ENCODE measurements at regions not wholly inside any gene's neighbourhood (a gene's known extent, or its start where the extent isn't known, plus 50 kb on each side); places are given as distances from the start of the nearest gene placed in this dataset.
A peak's percentile ranks its signal among the peaks of the same experiment; 100 is the strongest.
"Not testable (repeated sequence)": the region's sequence is repeated elsewhere in the genome, so short reads cannot be mapped to it uniquely, and the experiment has no call there.

GRCh38 chr10:28179743-28180099, 123.1 kb downstream of the MPP7 start:
- no peak overlapping the region for H3K18ac ChIP-seq (ENCODE audit: low read length)
- no peak for DNase-seq (ENCODE audit: low spot score)
- H4K91ac ChIP-seq (ENCODE audit: low read depth, low read length, poor library complexity), result no peak overlapping the region
- H3K9me3 ChIP-seq (replicated peaks in 1 of 2; ENCODE audit: control insufficient read depth in 2 of 2, insufficient read depth in 1 of 2, low read depth in 1 of 2, low read length in 2 of 2), result no peaks in the 10 kb centered on the region
- no peak overlapping the region for H3K27ac ChIP-seq (replicated peaks; ENCODE audit: low read length)
- H3K14ac ChIP-seq (ENCODE audit: low read length), result no peak overlapping the region
- H2BK12ac ChIP-seq (ENCODE audit: low read length), result no peak overlapping the region
- H2AFZ ChIP-seq (ENCODE audit: low read length), result no peak overlapping the region
- H3K9ac ChIP-seq (ENCODE audit: low read depth, low read length, poor library complexity), result no peak overlapping the region
- no peak overlapping the region for H3K4me2 ChIP-seq (ENCODE audit: insufficient read depth, low read length, poor library complexity, severe bottlenecking)
- H2BK5ac ChIP-seq (ENCODE audit: low read length), result no peak overlapping the region
- H4K8ac ChIP-seq (ENCODE audit: low read depth, low read length), result no peak overlapping the region
- no peak overlapping the region for H2BK15ac ChIP-seq (ENCODE audit: low read length)
- H2AK5ac ChIP-seq (ENCODE audit: low read depth, low read length), result no peak overlapping the region
- H3K23ac ChIP-seq (ENCODE audit: low read depth, low read length, poor library complexity), result no peak overlapping the region
- no peak overlapping the region for H3K4ac ChIP-seq (ENCODE audit: low read length)
- no peaks in the 10 kb centered on the region for H3K27me3 ChIP-seq (ENCODE audit: control insufficient read depth in 3 of 3, insufficient read depth in 3 of 3, low read depth in 1 of 3, low read length in 3 of 3)
- no peak overlapping the region for H3K4me3 ChIP-seq (ENCODE audit: low read length in 2 of 2)
- no peaks in the 10 kb centered on the region for H3K4me1 ChIP-seq (ENCODE audit: control insufficient read depth in 2 of 2, insufficient read depth in 1 of 2, low read depth in 1 of 2, low read length in 2 of 2)
- H3K36me3 ChIP-seq (replicated peaks in 1 of 2; ENCODE audit: control insufficient read depth in 2 of 2, insufficient read depth in 2 of 2, low read length in 2 of 2), result no peaks in the 10 kb centered on the region
- H2BK120ac ChIP-seq (ENCODE audit: low read depth, low read length), result no peak overlapping the region
- no peaks in the 10 kb centered on the region for H3K79me1 ChIP-seq (ENCODE audit: low read depth, low read length)

- Histone ChIP-seq H2BK5ac (ENCODE audit: low read length) (no peak overlapping the region), H2AK5ac (ENCODE audit: low read depth, low read length) (no peak overlapping the region), H2BK15ac (ENCODE audit: low read length) (no peak overlapping the region), H3K4me1 (ENCODE audit: control insufficient read depth in 2 of 2, insufficient read depth in 1 of 2, low read depth in 1 of 2, low read length in 2 of 2) (no peaks in the 10 kb centered on the region), H3K4ac (ENCODE audit: low read length) (no peak overlapping the region), H3K14ac (ENCODE audit: low read length) (no peak overlapping the region), H3K4me2 (ENCODE audit: insufficient read depth, low read length, poor library complexity, severe bottlenecking) (no peak overlapping the region), H3K9me3 (replicated peaks in 1 of 2; ENCODE audit: control insufficient read depth in 2 of 2, insufficient read depth in 1 of 2, low read depth in 1 of 2, low read length in 2 of 2) (no peaks in the 10 kb centered on the region), H4K8ac (ENCODE audit: low read depth, low read length) (no peak overlapping the region), H3K36me3 (replicated peaks in 1 of 2; ENCODE audit: control insufficient read depth in 2 of 2, insufficient read depth in 2 of 2, low read length in 2 of 2) (no peaks in the 10 kb centered on the region), H3K18ac (ENCODE audit: low read length) (no peak overlapping the region), H3K27me3 (ENCODE audit: control insufficient read depth in 3 of 3, insufficient read depth in 3 of 3, low read depth in 1 of 3, low read length in 3 of 3) (peaks cover 0 to 1% (median 0%) of the 10 kb centered on the region in 3 experiments), H3K23ac (ENCODE audit: low read depth, low read length, poor library complexity) (no peak overlapping the region), H3K27ac (replicated peaks; ENCODE audit: low read length) (no peak overlapping the region), H3K9ac (ENCODE audit: low read depth, low read length, poor library complexity) (no peak overlapping the region), H3K79me1 (ENCODE audit: low read depth, low read length) (no peaks in the 10 kb centered on the region), H2AFZ (ENCODE audit: low read length) (no peak overlapping the region), H3K4me3 (ENCODE audit: low read length in 2 of 2) (no peak overlapping the region), H2BK12ac (ENCODE audit: low read length) (no peak overlapping the region), H2BK120ac (ENCODE audit: low read depth, low read length) (no peak overlapping the region), H4K91ac (ENCODE audit: low read depth, low read length, poor library complexity) (no peak overlapping the region)
- peak; percentile 50 for DNase-seq (ENCODE audit: low spot score)
- WGBS, 2 donors (ENCODE audit: extremely low coverage in 2 of 2, insufficient read length in 2 of 2, insufficient replicate concordance in 1 of 2), result no CpG with 5 or more reads among the region's 4 CpGs
These were observed 123.7 kb downstream of the MPP7 start for GRCh38 chr10:28179006-28179742.

- Histone ChIP-seq H3K18ac (ENCODE audit: low read length) (no peak overlapping the region), H2BK15ac (ENCODE audit: low read length) (no peak overlapping the region), H3K23ac (ENCODE audit: low read depth, low read length, poor library complexity) (no peak overlapping the region), H3K27me3 (ENCODE audit: control insufficient read depth in 3 of 3, insufficient read depth in 3 of 3, low read depth in 1 of 3, low read length in 3 of 3) (peaks cover 0 to 2% (median 0%) of the 10 kb centered on the region in 3 experiments), H3K27ac (replicated peaks; ENCODE audit: low read length) (no peak overlapping the region), H3K9me3 (replicated peaks in 1 of 2; ENCODE audit: control insufficient read depth in 2 of 2, insufficient read depth in 1 of 2, low read depth in 1 of 2, low read length in 2 of 2) (no peaks in the 10 kb centered on the region), H2BK120ac (ENCODE audit: low read depth, low read length) (no peak overlapping the region), H3K36me3 (replicated peaks in 1 of 2; ENCODE audit: control insufficient read depth in 2 of 2, insufficient read depth in 2 of 2, low read length in 2 of 2) (no peaks in the 10 kb centered on the region), H3K4me3 (ENCODE audit: low read length in 2 of 2) (no peak overlapping the region), H2BK5ac (ENCODE audit: low read length) (no peak overlapping the region), H4K8ac (ENCODE audit: low read depth, low read length) (no peak overlapping the region), H2AK5ac (ENCODE audit: low read depth, low read length) (no peak overlapping the region), H4K91ac (ENCODE audit: low read depth, low read length, poor library complexity) (no peak overlapping the region), H3K9ac (ENCODE audit: low read depth, low read length, poor library complexity) (no peak overlapping the region), H3K79me1 (ENCODE audit: low read depth, low read length) (no peaks in the 10 kb centered on the region), H2AFZ (ENCODE audit: low read length) (peak overlapping the region; percentile 0), H3K4me1 (ENCODE audit: control insufficient read depth in 2 of 2, insufficient read depth in 1 of 2, low read depth in 1 of 2, low read length in 2 of 2) (no peaks in the 10 kb centered on the region), H3K4ac (ENCODE audit: low read length) (no peak overlapping the region), H3K14ac (ENCODE audit: low read length) (no peak overlapping the region), H3K4me2 (ENCODE audit: insufficient read depth, low read length, poor library complexity, severe bottlenecking) (no peak overlapping the region), H2BK12ac (ENCODE audit: low read length) (no peak overlapping the region)
- no peak for DNase-seq (ENCODE audit: low spot score)
- WGBS, 2 donors (ENCODE audit: extremely low coverage in 2 of 2, insufficient read length in 2 of 2, insufficient replicate concordance in 1 of 2), result no CpG with 5 or more reads among the region's 4 CpGs
These were observed 124.8 kb downstream of the MPP7 start for GRCh38 chr10:28177944-28178637.

DNA sequence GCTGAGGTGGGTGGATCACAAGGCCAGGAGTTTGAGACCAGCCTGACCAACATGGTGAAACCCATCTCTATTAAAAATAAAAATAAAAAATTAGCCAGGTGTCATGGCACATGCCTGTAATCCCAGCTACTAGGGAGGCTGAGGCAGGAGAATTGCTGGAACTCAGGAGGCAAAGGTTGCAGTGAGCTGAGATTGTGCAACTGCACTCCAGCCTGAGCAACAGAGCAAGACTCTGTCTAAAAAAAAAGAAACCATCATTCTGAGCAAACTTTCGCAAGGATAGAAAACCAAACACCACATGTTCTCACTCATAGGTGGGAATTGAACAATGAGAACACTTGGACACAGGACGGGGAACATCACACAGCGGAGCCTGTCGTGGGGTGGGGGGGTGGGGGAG, 126.4 kb downstream of the MPP7 start:
- not testable (repeated sequence) for H3K4ac ChIP-seq (ENCODE audit: low read length); H3K27ac ChIP-seq (replicated peaks; ENCODE audit: low read length); DNase-seq (ENCODE audit: low spot score); H3K9ac ChIP-seq (ENCODE audit: low read depth, low read length, poor library complexity); H3K27me3 ChIP-seq (ENCODE audit: control insufficient read depth in 3 of 3, insufficient read depth in 3 of 3, low read depth in 1 of 3, low read length in 3 of 3); H2BK5ac ChIP-seq (ENCODE audit: low read length); H2BK15ac ChIP-seq (ENCODE audit: low read length); H3K18ac ChIP-seq (ENCODE audit: low read length); H2AFZ ChIP-seq (ENCODE audit: low read length); H3K23ac ChIP-seq (ENCODE audit: low read depth, low read length, poor library complexity); H3K36me3 ChIP-seq (replicated peaks in 1 of 2; ENCODE audit: control insufficient read depth in 2 of 2, insufficient read depth in 2 of 2, low read length in 2 of 2); H3K9me3 ChIP-seq (replicated peaks in 1 of 2; ENCODE audit: control insufficient read depth in 2 of 2, insufficient read depth in 1 of 2, low read depth in 1 of 2, low read length in 2 of 2); H3K4me1 ChIP-seq (ENCODE audit: control insufficient read depth in 2 of 2, insufficient read depth in 1 of 2, low read depth in 1 of 2, low read length in 2 of 2); H3K79me1 ChIP-seq (ENCODE audit: low read depth, low read length); H3K4me3 ChIP-seq (ENCODE audit: low read length in 2 of 2); H3K14ac ChIP-seq (ENCODE audit: low read length); H3K4me2 ChIP-seq (ENCODE audit: insufficient read depth, low read length, poor library complexity, severe bottlenecking); H2BK12ac ChIP-seq (ENCODE audit: low read length); H2BK120ac ChIP-seq (ENCODE audit: low read depth, low read length); H4K8ac ChIP-seq (ENCODE audit: low read depth, low read length); H2AK5ac ChIP-seq (ENCODE audit: low read depth, low read length); H4K91ac ChIP-seq (ENCODE audit: low read depth, low read length, poor library complexity)
- no CpG with 5 or more reads among the region's 4 CpGs for WGBS, 2 donors (ENCODE audit: extremely low coverage in 2 of 2, insufficient read length in 2 of 2, insufficient replicate concordance in 1 of 2)
